ENCODE measurements at regions not wholly inside any gene's neighbourhood (a gene's known extent, or its start where the extent isn't known, plus 50 kb on each side); places are given as distances from the start of the nearest gene placed in this dataset.

DNA sequence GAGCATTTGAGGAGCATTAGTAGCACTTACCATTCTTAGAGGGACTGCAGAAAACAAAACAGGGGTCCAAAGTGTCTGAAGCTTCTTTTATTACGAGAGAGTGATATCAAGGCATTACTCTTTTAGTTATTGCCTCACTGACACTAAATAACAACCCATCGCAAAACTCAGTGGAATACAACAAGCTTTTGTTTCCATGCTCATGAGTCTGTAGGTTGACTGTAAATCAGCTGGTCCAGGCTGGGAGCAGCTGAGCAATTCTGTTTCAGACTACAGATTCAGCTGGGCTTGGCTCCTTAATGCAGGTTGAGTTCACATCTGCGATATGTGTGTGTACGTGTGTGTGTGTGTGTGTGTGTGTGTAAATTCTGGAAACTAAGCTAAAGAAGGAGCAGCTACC lies 501.8 kb upstream of the PKDCC start:
- TF ChIP-seq CTCF (conservative IDR thresholded peaks at IDR 0.05; ENCODE audit: low read depth, low read length) (no peak), EZH2 (IDR thresholded peaks at IDR 0.05; ENCODE audit: borderline replicate concordance, low read depth, low read length, poor library complexity, severe bottlenecking) (no peak)

All from A673 (cell line).